ENCODE measurements at regions not wholly inside any gene's neighbourhood (a gene's known extent, or its start where the extent isn't known, plus 50 kb on each side); places are given as distances from the start of the nearest gene placed in this dataset.

DNA sequence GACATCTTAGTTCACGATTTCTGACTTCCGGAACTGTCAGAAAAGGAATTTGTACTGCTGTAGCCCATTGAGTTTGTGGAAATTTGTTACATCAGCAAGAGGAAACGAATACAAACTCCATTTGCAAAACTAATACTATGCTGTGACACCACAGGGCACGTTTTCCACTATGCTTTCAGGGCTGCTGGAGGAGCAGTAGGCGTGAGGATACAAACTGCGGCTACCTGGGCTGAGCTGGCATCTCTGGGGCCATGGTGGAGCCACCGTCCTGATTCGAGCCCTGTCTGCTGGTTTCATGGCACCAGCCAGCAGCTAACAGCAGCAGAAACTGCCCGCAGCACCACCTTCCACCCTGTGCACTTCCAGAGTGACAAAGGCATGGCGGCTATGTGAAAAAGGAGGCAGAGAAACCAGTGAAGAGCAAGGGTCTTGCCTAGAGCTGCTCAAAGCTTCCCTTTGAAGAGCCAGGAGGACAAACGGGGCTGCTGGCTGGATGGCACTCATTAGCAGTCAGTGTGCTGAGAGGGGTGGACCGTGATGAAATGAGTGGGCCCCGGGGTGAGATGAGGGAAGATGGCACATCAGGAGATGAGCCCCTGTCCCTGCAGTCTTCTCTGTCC, 58.9 kb upstream of the STX16 start:
- TF ChIP-seq GATA2 (IDR thresholded peaks at IDR 0.05; ENCODE audit: low read depth, low read length) (no peak), GATA3 (IDR thresholded peaks at IDR 0.05; ENCODE audit: low read depth, low read length) (no peak)

Measured in SH-SY5Y (cell line).